ENCODE measurements at regions not wholly inside any gene's neighbourhood (a gene's known extent, or its start where the extent isn't known, plus 50 kb on each side); places are given as distances from the start of the nearest gene placed in this dataset.

DNA sequence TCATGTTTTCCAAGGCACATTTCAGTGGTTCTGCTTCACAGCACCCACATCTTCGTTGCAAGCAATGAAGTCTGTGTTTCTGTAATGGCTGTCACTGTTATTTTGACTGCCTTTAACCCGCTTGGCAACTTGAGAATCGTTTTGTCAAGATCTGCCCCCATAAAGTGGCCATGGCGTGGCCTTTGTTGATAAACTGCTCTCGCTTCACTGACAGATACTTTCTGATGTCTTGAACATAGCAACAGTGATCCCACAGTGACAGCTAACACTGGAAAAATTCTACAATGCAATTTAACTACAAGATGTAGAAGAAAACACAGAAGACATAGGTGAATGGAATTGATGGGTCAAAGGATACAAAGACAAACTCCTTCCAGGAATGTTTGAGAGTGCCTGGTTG, 184.2 kb downstream of the KLHL28 start:
- no peak overlapping the region for H3K4me3 ChIP-seq (ENCODE audit: low read length)
- TF ChIP-seq, protein P1, sequence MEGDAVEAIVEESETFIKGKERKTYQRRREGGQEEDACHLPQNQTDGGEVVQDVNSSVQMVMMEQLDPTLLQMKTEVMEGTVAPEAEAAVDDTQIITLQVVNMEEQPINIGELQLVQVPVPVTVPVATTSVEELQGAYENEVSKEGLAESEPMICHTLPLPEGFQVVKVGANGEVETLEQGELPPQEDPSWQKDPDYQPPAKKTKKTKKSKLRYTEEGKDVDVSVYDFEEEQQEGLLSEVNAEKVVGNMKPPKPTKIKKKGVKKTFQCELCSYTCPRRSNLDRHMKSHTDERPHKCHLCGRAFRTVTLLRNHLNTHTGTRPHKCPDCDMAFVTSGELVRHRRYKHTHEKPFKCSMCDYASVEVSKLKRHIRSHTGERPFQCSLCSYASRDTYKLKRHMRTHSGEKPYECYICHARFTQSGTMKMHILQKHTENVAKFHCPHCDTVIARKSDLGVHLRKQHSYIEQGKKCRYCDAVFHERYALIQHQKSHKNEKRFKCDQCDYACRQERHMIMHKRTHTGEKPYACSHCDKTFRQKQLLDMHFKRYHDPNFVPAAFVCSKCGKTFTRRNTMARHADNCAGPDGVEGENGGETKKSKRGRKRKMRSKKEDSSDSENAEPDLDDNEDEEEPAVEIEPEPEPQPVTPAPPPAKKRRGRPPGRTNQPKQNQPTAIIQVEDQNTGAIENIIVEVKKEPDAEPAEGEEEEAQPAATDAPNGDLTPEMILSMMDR (IDR thresholded peaks at IDR 0.05; ENCODE audit: insufficient read depth, low read depth, low read length, missing control alignments), result no peak
- DNase-seq (ENCODE audit: low read depth), result no peak

DNA sequence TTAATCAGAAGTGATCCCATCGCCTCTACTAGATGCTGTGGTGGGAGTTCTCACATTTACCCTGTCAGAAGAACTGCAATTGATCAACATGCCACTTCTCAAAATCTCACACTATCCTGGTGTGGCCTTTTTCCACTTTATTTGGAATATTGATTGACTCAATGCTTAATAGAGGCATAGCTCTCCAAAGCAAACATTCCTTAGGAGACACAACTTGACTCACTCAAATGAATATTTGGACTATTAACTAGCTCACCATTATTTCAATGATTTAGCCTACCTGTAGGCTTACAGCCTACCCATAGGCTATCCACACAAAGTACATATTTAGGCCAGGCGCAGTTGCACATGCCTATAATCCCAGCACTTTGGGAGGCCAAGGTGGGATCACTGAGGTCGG, 186.5 kb downstream of the KLHL28 start:
- no peak for DNase-seq (ENCODE audit: low read depth)
- H3K4me3 ChIP-seq (ENCODE audit: low read length), result no peak overlapping the region
- TF ChIP-seq, protein P1 (IDR thresholded peaks at IDR 0.05; ENCODE audit: insufficient read depth, low read depth, low read length, missing control alignments), result no peak

DNA sequence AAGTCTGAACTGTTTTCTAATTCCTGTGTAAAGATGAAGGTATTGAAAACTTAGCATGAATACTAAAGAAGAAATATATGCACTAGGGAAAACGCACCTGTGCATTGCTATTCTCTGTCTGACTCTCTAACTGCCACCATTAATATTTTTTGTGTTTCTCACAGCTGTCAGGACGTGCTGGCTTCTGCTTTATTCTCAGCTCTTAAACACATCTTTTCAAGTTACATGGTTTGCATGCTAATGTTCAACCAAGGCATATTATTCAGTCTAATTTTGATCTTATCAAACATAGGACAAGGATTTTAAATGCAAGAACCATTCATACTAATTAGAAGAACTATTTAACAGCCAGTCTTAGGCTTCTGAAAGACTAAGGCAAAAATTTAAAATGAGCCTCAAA, 187.4 kb downstream of the KLHL28 start:
- no peak overlapping the region for H3K4me3 ChIP-seq (ENCODE audit: low read length)
- DNase-seq (ENCODE audit: low read depth), result no peak
- TF ChIP-seq, protein P1 (IDR thresholded peaks at IDR 0.05; ENCODE audit: insufficient read depth, low read depth, low read length, missing control alignments), result no peak

DNA sequence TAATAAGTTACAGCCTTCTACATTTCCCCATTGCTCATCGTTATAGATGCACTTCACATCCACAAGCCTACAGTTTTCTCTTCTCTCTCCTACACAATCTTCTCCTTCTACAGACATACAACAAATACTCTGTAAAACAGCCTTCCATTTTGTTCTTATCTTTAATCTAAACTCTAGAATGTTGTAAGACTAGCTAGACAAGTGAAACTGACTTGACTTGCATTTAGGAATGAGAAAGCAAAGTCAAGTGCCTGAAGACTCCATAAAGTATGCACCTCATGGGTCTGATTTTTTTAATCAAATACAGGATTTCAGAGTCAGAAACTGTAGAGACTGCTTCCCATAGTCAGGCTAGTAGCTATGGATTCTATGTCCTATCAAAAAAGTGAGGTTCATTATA, 190.3 kb downstream of the KLHL28 start:
- TF ChIP-seq, protein P1 (IDR thresholded peaks at IDR 0.05; ENCODE audit: insufficient read depth, low read depth, low read length, missing control alignments), result no peak
- H3K4me3 ChIP-seq (ENCODE audit: low read length), result no peak overlapping the region
- DNase-seq (ENCODE audit: low read depth), result peak; percentile 4

DNA sequence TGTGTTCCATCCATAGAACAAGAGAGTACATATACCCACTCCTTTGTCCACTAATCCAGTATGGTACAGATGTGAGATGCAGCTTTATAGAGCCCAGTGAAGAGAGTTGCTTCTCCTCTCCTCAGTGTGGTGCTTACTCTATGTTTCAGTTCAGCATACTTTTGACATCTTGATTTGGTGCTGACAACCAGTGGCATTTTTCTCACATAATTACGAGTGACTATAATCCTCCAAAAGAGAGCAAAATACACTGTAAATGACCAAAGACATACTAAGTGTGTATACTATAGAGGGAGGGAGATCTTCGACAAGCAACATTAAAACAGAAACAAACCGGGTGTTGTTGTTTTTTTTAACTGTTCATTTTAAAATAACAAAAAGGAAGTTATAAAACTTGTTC, 191.5 kb downstream of the KLHL28 start:
- TF ChIP-seq, protein P1 (IDR thresholded peaks at IDR 0.05; ENCODE audit: insufficient read depth, low read depth, low read length, missing control alignments), result no peak
- no peak for DNase-seq (ENCODE audit: low read depth)
- H3K4me3 ChIP-seq (ENCODE audit: low read length), result no peak overlapping the region

DNA sequence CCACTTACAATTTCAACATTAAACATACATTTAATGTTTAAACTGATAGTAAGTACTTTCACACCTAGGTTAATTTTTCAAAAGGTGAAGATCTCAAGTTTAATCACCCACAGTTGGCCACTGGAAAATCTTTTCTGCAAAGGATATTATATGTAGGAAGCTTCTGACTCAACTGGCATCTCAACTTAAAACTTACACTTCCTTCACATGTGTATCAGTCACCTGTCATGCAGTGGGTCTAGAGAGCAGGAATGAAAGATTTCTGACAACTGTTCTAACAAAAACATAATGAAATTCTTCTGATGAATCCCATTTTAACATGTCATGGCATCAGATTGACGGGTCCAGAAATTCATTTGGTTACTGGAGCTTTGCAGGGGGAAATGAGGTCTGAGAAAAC, 192.8 kb downstream of the KLHL28 start:
- TF ChIP-seq, protein P1 (IDR thresholded peaks at IDR 0.05; ENCODE audit: insufficient read depth, low read depth, low read length, missing control alignments), result no peak
- H3K4me3 ChIP-seq (ENCODE audit: low read length), result no peak overlapping the region
- no peak for DNase-seq (ENCODE audit: low read depth)

DNA sequence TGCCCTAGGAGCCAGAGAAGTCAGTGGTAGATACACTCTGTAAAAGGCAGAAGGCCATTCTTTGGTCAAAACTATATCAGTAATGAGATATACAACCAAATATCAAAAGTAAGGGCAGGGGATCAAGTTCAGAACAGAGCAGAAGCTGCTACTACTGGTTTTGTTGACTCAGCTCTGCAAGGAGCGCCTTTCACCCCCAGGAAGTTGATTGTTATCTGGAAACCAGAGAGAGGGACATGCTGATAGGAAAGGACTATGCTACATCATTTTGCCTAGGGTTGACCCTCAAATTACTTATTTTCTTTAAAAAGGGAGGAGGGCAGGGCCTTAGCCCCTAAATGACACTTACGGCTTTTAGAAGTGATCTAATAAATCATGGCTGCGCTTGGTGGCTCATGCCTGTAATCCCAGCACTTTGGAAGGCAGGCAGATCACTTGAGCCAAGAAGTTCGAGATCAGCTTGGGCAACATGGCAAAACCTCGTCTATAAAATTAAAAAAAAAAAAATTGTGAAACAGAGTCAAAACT, 194.0 kb downstream of the KLHL28 start:
- TF ChIP-seq, protein P1 (IDR thresholded peaks at IDR 0.05; ENCODE audit: insufficient read depth, low read depth, low read length, missing control alignments), result no peak
- no peak for DNase-seq (ENCODE audit: low read depth)
- no peak overlapping the region for H3K4me3 ChIP-seq (ENCODE audit: low read length)

Data from epithelial cell of esophagus (primary cell).